ENCODE measurements at regions not wholly inside any gene's neighbourhood (a gene's known extent, or its start where the extent isn't known, plus 50 kb on each side); places are given as distances from the start of the nearest gene placed in this dataset.

DNA sequence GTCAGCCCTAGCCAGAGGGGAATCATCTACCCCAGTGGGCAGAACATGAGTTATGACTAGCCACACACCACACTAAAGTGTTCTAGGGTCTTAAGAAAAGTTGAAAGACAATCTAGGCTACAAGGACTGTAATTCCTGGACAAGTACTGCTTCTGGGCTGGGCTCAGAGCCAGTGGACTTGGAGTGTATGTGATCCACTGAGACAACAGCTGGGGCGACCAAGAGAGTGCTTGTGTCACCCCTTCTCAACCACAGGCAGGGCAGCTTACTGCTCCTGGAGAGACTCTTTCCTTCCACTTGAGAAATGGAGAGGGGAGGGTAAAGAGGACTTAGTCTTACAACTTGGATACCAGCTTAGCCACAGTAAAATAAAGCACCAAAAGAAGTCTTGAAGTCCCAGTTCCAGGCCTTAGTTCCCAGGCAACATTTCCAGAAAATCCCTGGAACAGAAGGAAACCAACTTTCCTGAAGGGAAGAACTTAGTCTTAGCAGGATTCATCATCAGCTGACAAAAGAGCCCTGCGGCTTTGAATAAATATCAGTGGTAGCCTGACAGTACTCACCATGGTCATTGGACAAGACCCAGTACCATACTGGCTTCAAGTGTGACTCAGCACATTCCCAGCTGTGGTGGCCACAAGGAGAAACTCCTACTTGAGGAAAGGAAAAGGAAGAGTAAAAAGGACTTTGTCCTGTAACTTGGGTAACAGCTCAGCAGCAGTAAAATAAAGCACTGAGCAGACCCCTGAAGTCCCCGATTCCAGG lies 355.1 kb upstream of the ADGRB3 start:
- no peak for TF ChIP-seq EZH2phosphoT487 (IDR thresholded peaks at IDR 0.05; ENCODE audit: low read depth)
- Histone ChIP-seq H2AFZ (ENCODE audit: low read depth, low read length) (no peak overlapping the region), H3K9ac (ENCODE audit: low read length) (no peak overlapping the region), H3K4me1 (ENCODE audit: low read length) (no peaks in the 10 kb centered on the region), H3K4me2 (ENCODE audit: low read length) (no peak overlapping the region), H3K9me3 (ENCODE audit: insufficient read depth, low read length) (no peaks in the 10 kb centered on the region), H3K79me2 (ENCODE audit: low read length) (no peaks in the 10 kb centered on the region), H3K27ac (ENCODE audit: low read length) (no peak overlapping the region), H3K36me3 (replicated peaks; ENCODE audit: low read depth, low read length) (no peaks in the 10 kb centered on the region), H3K4me3 (ENCODE audit: low read length) (no peak overlapping the region), H4K20me1 (ENCODE audit: insufficient read depth, low read length) (no peaks in the 10 kb centered on the region), H3K27me3 (ENCODE audit: low read depth, low read length) (no peaks in the 10 kb centered on the region)

DNA sequence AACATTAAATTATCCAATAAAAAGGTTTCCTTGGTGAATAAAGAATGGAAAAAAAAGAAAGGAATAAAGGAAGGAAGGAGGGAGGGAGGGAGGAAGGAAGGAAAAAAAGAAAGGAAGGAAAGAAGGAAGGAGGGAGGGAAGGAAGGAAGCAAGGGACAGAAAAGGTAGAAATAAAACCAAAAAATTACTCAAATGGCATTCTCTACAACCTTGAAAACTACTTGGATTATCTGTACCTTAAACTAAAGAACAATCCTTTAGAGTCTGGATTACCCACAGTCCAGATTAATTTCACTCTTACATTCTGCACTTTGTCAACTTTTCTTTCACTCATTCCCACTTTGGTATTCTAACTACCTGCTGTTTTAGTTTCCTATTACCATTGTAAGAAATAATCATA lies 361.8 kb upstream of the ADGRB3 start:
- Histone ChIP-seq H4K20me1 (ENCODE audit: insufficient read depth, low read length) (no peaks in the 10 kb centered on the region), H3K9me3 (ENCODE audit: insufficient read depth, low read length) (no peaks in the 10 kb centered on the region), H2AFZ (ENCODE audit: low read depth, low read length) (no peak overlapping the region), H3K4me2 (ENCODE audit: low read length) (no peak overlapping the region), H3K9ac (ENCODE audit: low read length) (no peak overlapping the region), H3K4me1 (ENCODE audit: low read length) (no peaks in the 10 kb centered on the region), H3K27ac (ENCODE audit: low read length) (no peak overlapping the region), H3K36me3 (replicated peaks; ENCODE audit: low read depth, low read length) (no peaks in the 10 kb centered on the region), H3K4me3 (ENCODE audit: low read length) (no peak overlapping the region), H3K79me2 (ENCODE audit: low read length) (no peaks in the 10 kb centered on the region), H3K27me3 (ENCODE audit: low read depth, low read length) (no peaks in the 10 kb centered on the region)
- TF ChIP-seq, protein P1, sequence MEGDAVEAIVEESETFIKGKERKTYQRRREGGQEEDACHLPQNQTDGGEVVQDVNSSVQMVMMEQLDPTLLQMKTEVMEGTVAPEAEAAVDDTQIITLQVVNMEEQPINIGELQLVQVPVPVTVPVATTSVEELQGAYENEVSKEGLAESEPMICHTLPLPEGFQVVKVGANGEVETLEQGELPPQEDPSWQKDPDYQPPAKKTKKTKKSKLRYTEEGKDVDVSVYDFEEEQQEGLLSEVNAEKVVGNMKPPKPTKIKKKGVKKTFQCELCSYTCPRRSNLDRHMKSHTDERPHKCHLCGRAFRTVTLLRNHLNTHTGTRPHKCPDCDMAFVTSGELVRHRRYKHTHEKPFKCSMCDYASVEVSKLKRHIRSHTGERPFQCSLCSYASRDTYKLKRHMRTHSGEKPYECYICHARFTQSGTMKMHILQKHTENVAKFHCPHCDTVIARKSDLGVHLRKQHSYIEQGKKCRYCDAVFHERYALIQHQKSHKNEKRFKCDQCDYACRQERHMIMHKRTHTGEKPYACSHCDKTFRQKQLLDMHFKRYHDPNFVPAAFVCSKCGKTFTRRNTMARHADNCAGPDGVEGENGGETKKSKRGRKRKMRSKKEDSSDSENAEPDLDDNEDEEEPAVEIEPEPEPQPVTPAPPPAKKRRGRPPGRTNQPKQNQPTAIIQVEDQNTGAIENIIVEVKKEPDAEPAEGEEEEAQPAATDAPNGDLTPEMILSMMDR (IDR thresholded peaks at IDR 0.05; ENCODE audit: low read depth, low read length): no peak
- TF ChIP-seq EZH2phosphoT487 (IDR thresholded peaks at IDR 0.05; ENCODE audit: low read depth): no peak

DNA sequence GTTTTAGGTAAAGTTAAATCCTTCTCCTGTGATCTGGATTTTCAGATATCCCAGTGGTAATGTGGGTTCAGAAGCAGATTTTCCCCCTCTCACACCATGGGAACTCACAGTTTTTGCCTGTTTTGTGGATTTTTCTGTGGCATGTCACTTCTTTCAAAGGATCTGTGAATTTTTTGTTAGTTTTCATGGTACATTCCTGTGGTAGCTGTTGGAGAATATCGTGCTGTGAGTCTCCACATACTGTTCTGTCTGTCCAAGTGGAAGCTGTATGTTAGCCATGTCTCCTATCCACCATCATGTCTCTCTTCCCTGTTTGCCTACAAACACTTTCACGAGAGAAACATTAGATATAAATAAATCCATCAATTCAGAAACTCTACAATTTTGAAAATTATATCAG lies 378.7 kb upstream of the ADGRB3 start:
- Histone ChIP-seq H3K36me3 (replicated peaks; ENCODE audit: low read depth, low read length) (peaks cover 4% of the 10 kb centered on the region), H4K20me1 (ENCODE audit: insufficient read depth, low read length) (no peaks in the 10 kb centered on the region), H3K79me2 (ENCODE audit: low read length) (no peaks in the 10 kb centered on the region), H3K9ac (ENCODE audit: low read length) (no peak overlapping the region), H3K27me3 (ENCODE audit: low read depth, low read length) (no peaks in the 10 kb centered on the region), H3K4me2 (ENCODE audit: low read length) (no peak overlapping the region), H2AFZ (ENCODE audit: low read depth, low read length) (no peak overlapping the region), H3K4me1 (ENCODE audit: low read length) (peaks cover 11% of the 10 kb centered on the region), H3K4me3 (ENCODE audit: low read length) (no peak overlapping the region), H3K27ac (ENCODE audit: low read length) (no peak overlapping the region), H3K9me3 (ENCODE audit: insufficient read depth, low read length) (peaks cover 12% of the 10 kb centered on the region)
- TF ChIP-seq, protein P1 (IDR thresholded peaks at IDR 0.05; ENCODE audit: low read depth, low read length): no peak
- no peak for TF ChIP-seq EZH2phosphoT487 (IDR thresholded peaks at IDR 0.05; ENCODE audit: low read depth)

DNA sequence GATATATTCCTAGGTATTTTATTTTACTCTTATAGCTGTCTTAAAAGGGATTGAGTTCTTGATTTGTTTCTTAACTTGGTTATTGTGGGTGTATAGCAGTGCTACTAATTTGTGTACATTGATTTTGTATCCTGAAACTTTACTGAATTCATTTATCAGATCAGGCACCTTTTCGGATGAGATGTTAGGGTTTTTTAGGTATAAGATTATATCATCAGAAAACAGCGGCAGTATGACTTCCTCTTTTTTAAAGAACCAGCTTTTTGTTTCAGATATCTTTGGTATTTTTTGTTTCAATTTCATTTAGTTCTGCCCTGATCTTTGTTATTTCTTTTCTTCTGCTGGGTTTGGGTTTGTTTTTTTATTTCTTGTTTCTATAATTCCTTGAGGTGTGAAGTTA lies 382.4 kb upstream of the ADGRB3 start:
- H3K4me3 ChIP-seq (ENCODE audit: low read length): peak overlapping the region; percentile 2; the same call in 1 of the 2 replicates

More for the DNA sequence above, 382.4 kb upstream of the ADGRB3 start:
- H3K4me2 ChIP-seq (ENCODE audit: low read length): peak overlapping the region; percentile 44
- TF ChIP-seq EZH2phosphoT487 (IDR thresholded peaks at IDR 0.05; ENCODE audit: low read depth): no peak
- TF ChIP-seq, protein P1 (IDR thresholded peaks at IDR 0.05; ENCODE audit: low read depth, low read length): no peak
- H3K9me3 ChIP-seq (ENCODE audit: insufficient read depth, low read length): peaks cover 15% of the 10 kb centered on the region; the same call in 1 of the 2 replicates
- H3K27me3 ChIP-seq (ENCODE audit: low read depth, low read length): no peaks in the 10 kb centered on the region
- no peaks in the 10 kb centered on the region for H4K20me1 ChIP-seq (ENCODE audit: insufficient read depth, low read length)
- H3K27ac ChIP-seq (ENCODE audit: low read length): peak overlapping the region; percentile 50
- H3K36me3 ChIP-seq (replicated peaks; ENCODE audit: low read depth, low read length): peaks cover 4% of the 10 kb centered on the region
- H2AFZ ChIP-seq (ENCODE audit: low read depth, low read length): peak overlapping the region; percentile 74
- peak overlapping the region; percentile 0; the same call in 1 of the 2 replicates for H3K9ac ChIP-seq (ENCODE audit: low read length)
- H3K4me1 ChIP-seq (ENCODE audit: low read length): peaks cover 11% of the 10 kb centered on the region
- no peaks in the 10 kb centered on the region for H3K79me2 ChIP-seq (ENCODE audit: low read length)
